Neural progenitor cell (in vitro differentiated cells): ENCODE measurements at regions not wholly inside any gene's neighbourhood (a gene's known extent, or its start where the extent isn't known, plus 50 kb on each side); places are given as distances from the start of the nearest gene placed in this dataset.

Experiments used
- DNase-seq: peaks from one replicate; pipeline ENCODE4 v3.0.0-alpha.2; 2016; ENCODE audit warnings: low spot score
- H2AFZ ChIP-seq: fragments of 200-600 bp; sonication (generic); replicated peaks from 2 replicates; pipeline ENCODE4 v1.6.1; 2016; ENCODE audit warnings: antibody characterized with exemption
- H3F3A ChIP-seq: fragments of 200-600 bp; sonication (generic); 2 replicates; pipeline ENCODE4 v1.6.1; 2016; ENCODE audit warnings: antibody characterized with exemption, low read depth
- H3K27ac ChIP-seq: fragments of 200-600 bp; sonication (generic); 2 replicates; pipeline ENCODE4 v1.5.1; 2016; ENCODE audit warnings: mild to moderate bottlenecking
- H3K27me3 ChIP-seq: fragments of 200-600 bp; sonication (generic); 2 replicates; pipeline ENCODE4 v1.6.1; 2016; ENCODE audit warnings: mild to moderate bottlenecking, moderate library complexity
- H3K36me3 ChIP-seq: fragments of 200-600 bp; sonication (generic); 2 replicates; pipeline ENCODE4 v1.5.1; 2016
- H3K4me1 ChIP-seq: fragments of 200-600 bp; sonication (generic); 2 replicates; pipeline ENCODE4 v1.6.1; 2016; ENCODE audit warnings: mixed run types
- H3K4me2 ChIP-seq: fragments of 200-600 bp; sonication (generic); 2 replicates; pipeline ENCODE4 v1.6.1; 2016
- H3K4me3 ChIP-seq: fragments of 200-600 bp; sonication (generic); 2 replicates; pipeline ENCODE4 v1.5.1; 2016
- H3K79me2 ChIP-seq: fragments of 200-600 bp; sonication (generic); 2 replicates; pipeline ENCODE4 v1.6.1; 2016; ENCODE audit warnings: low read depth
- H3K9ac ChIP-seq: fragments of 200-600 bp; sonication (generic); 2 replicates; pipeline ENCODE4 v1.6.1; 2016
- H3K9me3 ChIP-seq: fragments of 200-600 bp; sonication (generic); 2 replicates; pipeline ENCODE4 v1.5.1; 2016; ENCODE audit warnings: low read depth
- H4K20me1 ChIP-seq: fragments of 200-600 bp; sonication (generic); 2 replicates; pipeline ENCODE4 v1.6.1; 2016; ENCODE audit warnings: low read depth
- H3K27ac Mint-ChIP-seq: 3 replicates; pipeline ENCODE4 v1.8.0; 2021; ENCODE audit warnings: mixed read lengths
- H3K27me3 Mint-ChIP-seq: 2 replicates; pipeline ENCODE4 v1.8.0; 2022; ENCODE audit warnings: low read depth, mild to moderate bottlenecking, inconsistent platforms, moderate library complexity, mixed read lengths; ENCODE audit not compliant: insufficient read depth
- H3K36me3 Mint-ChIP-seq: 3 replicates; pipeline ENCODE4 v1.8.0; 2021; ENCODE audit warnings: mixed read lengths
- H3K4me1 Mint-ChIP-seq: 3 replicates; pipeline ENCODE4 v1.8.0; 2021; ENCODE audit warnings: mixed read lengths
- H3K4me3 Mint-ChIP-seq: 3 replicates; pipeline ENCODE4 v1.8.0; 2021; ENCODE audit warnings: mild to moderate bottlenecking, moderate library complexity, mixed read lengths
- H3K9me3 Mint-ChIP-seq: 3 replicates; pipeline ENCODE4 v1.8.0; 2020; ENCODE audit warnings: mixed read lengths
- EZH2 ChIP-seq: fragments of 200-600 bp; sonication (generic); IDR thresholded peaks from 2 replicates; pipeline ENCODE4 v1.6.1; 2017; ENCODE audit warnings: antibody characterized with exemption, mild to moderate bottlenecking, moderate library complexity
- EZH2phosphoT487 ChIP-seq: fragments of 200-600 bp; sonication (generic); IDR thresholded peaks from 2 replicates; pipeline ENCODE4 v1.6.1; 2017; ENCODE audit warnings: antibody characterized with exemption
- TF ChIP-seq, protein P1 (sequence below): fragments of 200-600 bp; sonication (generic); IDR thresholded peaks from 2 replicates; pipeline ENCODE4 v1.5.1; 2017; ENCODE audit warnings: antibody characterized with exemption, mild to moderate bottlenecking

GRCh38 chr20:50400705-50401586, 109.2 kb upstream of the PTPN1 start:
- Mint-ChIP-seq H3K4me1 (peaks cover 10% of the 10 kb centered on the region), H3K36me3 (no peaks in the 10 kb centered on the region), H3K4me3 (no peak overlapping the region), H3K27ac (no peak overlapping the region), H3K27me3 (peaks cover 5% of the 10 kb centered on the region), H3K9me3 (no peaks in the 10 kb centered on the region)
- TF ChIP-seq EZH2phosphoT487 (no peak), EZH2 (no peak)
- TF ChIP-seq, protein P1, sequence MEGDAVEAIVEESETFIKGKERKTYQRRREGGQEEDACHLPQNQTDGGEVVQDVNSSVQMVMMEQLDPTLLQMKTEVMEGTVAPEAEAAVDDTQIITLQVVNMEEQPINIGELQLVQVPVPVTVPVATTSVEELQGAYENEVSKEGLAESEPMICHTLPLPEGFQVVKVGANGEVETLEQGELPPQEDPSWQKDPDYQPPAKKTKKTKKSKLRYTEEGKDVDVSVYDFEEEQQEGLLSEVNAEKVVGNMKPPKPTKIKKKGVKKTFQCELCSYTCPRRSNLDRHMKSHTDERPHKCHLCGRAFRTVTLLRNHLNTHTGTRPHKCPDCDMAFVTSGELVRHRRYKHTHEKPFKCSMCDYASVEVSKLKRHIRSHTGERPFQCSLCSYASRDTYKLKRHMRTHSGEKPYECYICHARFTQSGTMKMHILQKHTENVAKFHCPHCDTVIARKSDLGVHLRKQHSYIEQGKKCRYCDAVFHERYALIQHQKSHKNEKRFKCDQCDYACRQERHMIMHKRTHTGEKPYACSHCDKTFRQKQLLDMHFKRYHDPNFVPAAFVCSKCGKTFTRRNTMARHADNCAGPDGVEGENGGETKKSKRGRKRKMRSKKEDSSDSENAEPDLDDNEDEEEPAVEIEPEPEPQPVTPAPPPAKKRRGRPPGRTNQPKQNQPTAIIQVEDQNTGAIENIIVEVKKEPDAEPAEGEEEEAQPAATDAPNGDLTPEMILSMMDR: no peak
- no peaks in the 10 kb centered on the region for H3K9me3 ChIP-seq
- no peak overlapping the region for H3K4me3 ChIP-seq
- no peaks in the 10 kb centered on the region for H3K79me2 ChIP-seq
- no peak for DNase-seq
- H3K27me3 ChIP-seq: no peaks in the 10 kb centered on the region
- no peak overlapping the region for H3K4me2 ChIP-seq
- no peaks in the 10 kb centered on the region for H3F3A ChIP-seq
- H3K4me1 ChIP-seq: no peaks in the 10 kb centered on the region
- no peak overlapping the region for H3K9ac ChIP-seq
- no peak overlapping the region for H2AFZ ChIP-seq
- H3K36me3 ChIP-seq: no peaks in the 10 kb centered on the region
- H4K20me1 ChIP-seq: no peaks in the 10 kb centered on the region
- no peak overlapping the region for H3K27ac ChIP-seq

- no peak overlapping the region for H3K27ac ChIP-seq
- no peaks in the 10 kb centered on the region for H3K36me3 Mint-ChIP-seq
- H2AFZ ChIP-seq: no peak overlapping the region
- TF ChIP-seq EZH2 (no peak), EZH2phosphoT487 (no peak)
- TF ChIP-seq, protein P1: no peak
- H3K4me3 Mint-ChIP-seq: no peak overlapping the region
- H4K20me1 ChIP-seq: no peaks in the 10 kb centered on the region
- no peaks in the 10 kb centered on the region for H3K79me2 ChIP-seq
- DNase-seq: no peak
- no peaks in the 10 kb centered on the region for H3K36me3 ChIP-seq
- no peaks in the 10 kb centered on the region for H3K9me3 Mint-ChIP-seq
- no peaks in the 10 kb centered on the region for H3K4me1 ChIP-seq
- H3F3A ChIP-seq: no peaks in the 10 kb centered on the region
- H3K27me3 ChIP-seq: no peaks in the 10 kb centered on the region
- H3K27ac Mint-ChIP-seq: no peak overlapping the region
- H3K9me3 ChIP-seq: no peaks in the 10 kb centered on the region
- H3K27me3 Mint-ChIP-seq: peaks cover 5% of the 10 kb centered on the region
- H3K4me1 Mint-ChIP-seq: peaks cover 9% of the 10 kb centered on the region
- H3K4me3 ChIP-seq: no peak overlapping the region
- H3K9ac ChIP-seq: no peak overlapping the region
- no peak overlapping the region for H3K4me2 ChIP-seq
These were observed 108.4 kb upstream of the PTPN1 start for GRCh38 chr20:50401587-50402418.

DNA sequence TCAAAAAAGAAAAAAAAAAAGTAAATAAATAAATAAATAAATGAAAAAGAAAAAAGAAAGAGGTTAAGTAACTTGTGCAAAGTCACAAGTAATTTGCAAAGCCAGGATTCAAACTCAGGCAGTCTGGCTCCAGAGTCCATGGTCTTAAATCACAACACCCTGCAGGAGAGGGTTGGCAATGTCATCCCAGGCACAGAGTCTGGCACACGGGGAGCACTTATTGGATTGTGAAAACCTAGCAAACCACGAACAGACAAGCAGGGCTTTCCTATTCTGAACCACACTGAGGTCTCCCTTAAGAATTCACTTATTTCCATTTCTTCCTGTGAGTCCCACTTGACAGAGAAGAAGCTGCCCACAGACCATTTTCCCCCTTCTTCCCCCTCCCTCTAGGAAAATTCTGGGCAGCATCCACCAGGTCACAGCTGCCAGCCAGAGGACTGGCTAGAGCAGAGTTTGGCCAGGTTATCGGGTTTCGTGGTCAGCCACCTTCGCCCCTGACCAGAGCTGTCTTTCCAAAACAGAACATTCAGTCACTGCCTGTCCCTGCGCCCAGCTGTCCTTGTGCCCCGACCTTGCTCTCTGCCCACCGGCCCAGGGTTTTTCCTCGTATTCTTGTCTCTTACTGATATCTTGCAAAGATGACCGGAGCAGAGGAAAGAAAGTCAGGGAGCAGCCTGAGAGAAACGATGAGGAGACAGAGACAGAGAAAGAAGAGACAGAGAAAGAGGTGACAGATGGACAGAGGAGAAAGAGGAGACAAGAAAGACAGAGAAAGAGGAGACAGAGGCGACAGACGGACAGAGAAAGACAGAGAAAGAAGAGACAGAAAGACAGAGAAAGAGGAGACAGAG, 106.4 kb upstream of the PTPN1 start:
- H3K4me2 ChIP-seq: no peak overlapping the region
- no peak for TF ChIP-seq EZH2
- TF ChIP-seq, protein P1: no peak
- TF ChIP-seq EZH2phosphoT487: no peak
- no peak overlapping the region for H2AFZ ChIP-seq
- no peaks in the 10 kb centered on the region for H3K4me1 ChIP-seq
- no peak overlapping the region for H3K4me3 ChIP-seq
- H3K4me3 Mint-ChIP-seq: no peak overlapping the region
- no peaks in the 10 kb centered on the region for H3K9me3 ChIP-seq
- H3F3A ChIP-seq: no peaks in the 10 kb centered on the region
- H4K20me1 ChIP-seq: no peaks in the 10 kb centered on the region
- no peak overlapping the region for H3K27ac Mint-ChIP-seq
- H3K36me3 Mint-ChIP-seq: no peaks in the 10 kb centered on the region
- H3K4me1 Mint-ChIP-seq: peaks cover 13% of the 10 kb centered on the region
- H3K27me3 ChIP-seq: no peaks in the 10 kb centered on the region
- DNase-seq: no peak
- peaks cover 2% of the 10 kb centered on the region for H3K27me3 Mint-ChIP-seq
- H3K27ac ChIP-seq: no peak overlapping the region
- no peaks in the 10 kb centered on the region for H3K79me2 ChIP-seq
- H3K36me3 ChIP-seq: no peaks in the 10 kb centered on the region
- H3K9ac ChIP-seq: no peak overlapping the region
- H3K9me3 Mint-ChIP-seq: no peaks in the 10 kb centered on the region
